Ovary (tissue), 3 donors: ENCODE measurements at regions not wholly inside any gene's neighbourhood (a gene's known extent, or its start where the extent isn't known, plus 50 kb on each side); places are given as distances from the start of the nearest gene placed in this dataset.

Experiments used
- POLR2A ChIP-seq: fragments of 450-650 bp; IDR thresholded peaks from one replicate; pipeline ENCODE4 v1.6.1; 2017; ENCODE audit warnings: antibody characterized with exemption, mild to moderate bottlenecking, moderate library complexity
- TF ChIP-seq, protein P1 (sequence below), 3 donors: fragments of 450-650 bp in 2 of 3; fragments of 200-600 bp in 1 of 3; IDR thresholded peaks; one replicate each; pipeline versions ENCODE4 v1.5.1 to v1.8.0; 2016 to 2022; ENCODE audit warnings: antibody characterized with exemption in 3 of 3, mild to moderate bottlenecking in 1 of 3
- donor health status: DM: no; HTN: no; CAD: no.

DNA sequence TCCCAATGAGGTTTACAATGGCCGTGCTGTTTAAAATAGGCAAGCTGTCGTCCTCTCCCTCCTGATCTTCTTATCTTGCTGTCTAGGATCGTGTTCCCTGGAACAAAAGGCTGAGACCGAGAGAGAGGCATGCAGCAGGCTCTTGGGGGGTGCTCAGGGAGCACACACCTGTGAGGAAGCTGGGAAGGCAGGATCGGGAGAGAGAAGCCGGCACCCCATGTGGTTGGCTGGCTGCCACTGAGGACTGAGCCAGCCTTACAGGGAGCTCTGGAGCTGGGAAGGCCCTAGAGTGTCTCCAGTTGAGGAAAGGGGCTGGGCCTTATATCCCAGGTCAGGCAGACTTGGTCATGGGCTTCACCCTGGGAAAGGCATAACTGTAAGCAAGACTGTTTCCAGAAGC lies 184.2 kb downstream of the LY86 start:
- no peak for TF ChIP-seq POLR2A
- TF ChIP-seq, protein P1, sequence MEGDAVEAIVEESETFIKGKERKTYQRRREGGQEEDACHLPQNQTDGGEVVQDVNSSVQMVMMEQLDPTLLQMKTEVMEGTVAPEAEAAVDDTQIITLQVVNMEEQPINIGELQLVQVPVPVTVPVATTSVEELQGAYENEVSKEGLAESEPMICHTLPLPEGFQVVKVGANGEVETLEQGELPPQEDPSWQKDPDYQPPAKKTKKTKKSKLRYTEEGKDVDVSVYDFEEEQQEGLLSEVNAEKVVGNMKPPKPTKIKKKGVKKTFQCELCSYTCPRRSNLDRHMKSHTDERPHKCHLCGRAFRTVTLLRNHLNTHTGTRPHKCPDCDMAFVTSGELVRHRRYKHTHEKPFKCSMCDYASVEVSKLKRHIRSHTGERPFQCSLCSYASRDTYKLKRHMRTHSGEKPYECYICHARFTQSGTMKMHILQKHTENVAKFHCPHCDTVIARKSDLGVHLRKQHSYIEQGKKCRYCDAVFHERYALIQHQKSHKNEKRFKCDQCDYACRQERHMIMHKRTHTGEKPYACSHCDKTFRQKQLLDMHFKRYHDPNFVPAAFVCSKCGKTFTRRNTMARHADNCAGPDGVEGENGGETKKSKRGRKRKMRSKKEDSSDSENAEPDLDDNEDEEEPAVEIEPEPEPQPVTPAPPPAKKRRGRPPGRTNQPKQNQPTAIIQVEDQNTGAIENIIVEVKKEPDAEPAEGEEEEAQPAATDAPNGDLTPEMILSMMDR (IDR thresholded peaks at IDR 0.05): no peak
